ENCODE measurements at regions not wholly inside any gene's neighbourhood (a gene's known extent, or its start where the extent isn't known, plus 50 kb on each side); places are given as distances from the start of the nearest gene placed in this dataset.

- TF ChIP-seq CTCF (IDR thresholded peaks at IDR 0.05; ENCODE audit: insufficient read depth, low read length) (no peak), SPI1 (IDR thresholded peaks at IDR 0.05; ENCODE audit: borderline replicate concordance, low read depth) (no peak), POLR2AphosphoS5 (IDR thresholded peaks at IDR 0.05; ENCODE audit: low read depth) (no peak), GABPA (IDR thresholded peaks at IDR 0.05; ENCODE audit: low read depth) (no peak), REST (IDR thresholded peaks at IDR 0.05; ENCODE audit: insufficient replicate concordance, low read depth) (no peak)
These were observed 64.2 kb downstream of the HLX start for GRCh38 chr1:220943319-220943996.
